ENCODE measurements at regions not wholly inside any gene's neighbourhood (a gene's known extent, or its start where the extent isn't known, plus 50 kb on each side); places are given as distances from the start of the nearest gene placed in this dataset.
"Not testable (repeated sequence)": the region's sequence is repeated elsewhere in the genome, so short reads cannot be mapped to it uniquely, and the experiment has no call there.

DNA sequence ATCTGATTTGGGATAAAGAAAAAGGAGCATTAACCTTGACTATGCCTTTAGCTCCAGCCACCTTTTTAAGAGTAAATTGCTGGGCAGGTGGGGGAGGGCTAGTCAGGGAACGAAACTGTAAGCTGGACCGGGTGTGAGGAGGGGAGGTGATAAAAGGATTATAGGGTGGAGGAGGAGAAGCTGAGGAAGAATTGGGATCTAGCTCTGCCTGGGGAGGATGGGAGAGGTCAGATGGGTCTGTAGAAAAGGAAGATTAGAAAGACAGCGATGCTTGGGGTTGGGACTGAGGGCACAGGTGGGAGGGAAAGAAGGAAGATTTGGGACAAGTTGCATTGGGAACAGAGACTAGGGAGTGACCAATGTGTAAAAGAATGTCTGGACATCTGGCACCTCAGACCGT, 772.4 kb upstream of the KIRREL3 start:
- not testable (repeated sequence) for H3K9me3 Mint-ChIP-seq; DNase-seq; ATAC-seq (replicated peaks); H3K4me1 Mint-ChIP-seq; H3K27ac Mint-ChIP-seq; H3K36me3 Mint-ChIP-seq; H3K4me3 Mint-ChIP-seq; H3K27me3 Mint-ChIP-seq

DNA sequence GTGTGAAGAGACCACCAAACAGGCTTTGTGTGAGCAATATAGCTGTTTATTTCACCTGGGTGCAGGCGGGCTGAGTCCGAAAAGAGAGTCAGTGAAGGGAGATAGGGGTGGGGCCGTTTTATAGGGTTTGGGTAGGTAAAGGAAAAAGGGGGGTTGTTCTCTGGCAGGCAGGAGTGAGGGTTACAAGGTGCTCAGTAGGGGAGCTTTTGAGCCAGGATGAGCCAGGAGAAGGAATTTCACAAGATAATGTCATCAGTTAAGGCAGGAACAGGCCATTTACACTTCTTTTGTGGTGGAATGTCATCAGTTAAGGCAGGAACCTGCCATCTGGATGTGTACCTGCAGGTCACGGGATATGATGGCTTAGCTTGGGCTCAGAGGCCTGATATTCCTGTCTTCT, 768.4 kb upstream of the KIRREL3 start:
- H3K4me3 Mint-ChIP-seq; H3K9me3 Mint-ChIP-seq; H3K36me3 Mint-ChIP-seq; DNase-seq; H3K27ac Mint-ChIP-seq; H3K27me3 Mint-ChIP-seq; ATAC-seq (replicated peaks); H3K4me1 Mint-ChIP-seq: not testable (repeated sequence)

DNA sequence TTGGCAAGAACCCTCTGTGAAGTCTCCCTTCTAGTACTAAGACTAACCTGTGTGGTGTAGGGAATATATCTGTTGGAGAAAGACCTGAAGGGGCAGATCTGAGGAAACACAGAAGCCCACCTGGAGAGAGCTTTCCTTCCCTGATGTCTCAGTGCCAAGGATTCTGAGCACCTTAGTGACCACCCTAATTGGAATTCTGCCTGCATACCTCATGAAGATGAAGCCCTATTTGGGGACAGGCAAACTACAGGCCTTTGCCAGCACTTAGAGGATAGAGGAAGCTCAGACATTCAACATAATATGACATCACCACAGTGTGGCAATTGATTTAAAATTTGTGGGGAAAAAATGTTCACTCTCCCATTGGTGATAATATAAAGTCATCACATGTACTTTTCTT, 766.2 kb upstream of the KIRREL3 start:
- Mint-ChIP-seq H3K27me3 (no peaks in the 10 kb centered on the region), H3K9me3 (peaks cover 0 to 3% of the 10 kb centered on the region in 2 donors), H3K4me1 (no peaks in the 10 kb centered on the region), H3K4me3 (no peak overlapping the region), H3K36me3 (no peaks in the 10 kb centered on the region), H3K27ac (no peak overlapping the region)
- ATAC-seq (replicated peaks) (no peak), DNase-seq (no peak)

DNA sequence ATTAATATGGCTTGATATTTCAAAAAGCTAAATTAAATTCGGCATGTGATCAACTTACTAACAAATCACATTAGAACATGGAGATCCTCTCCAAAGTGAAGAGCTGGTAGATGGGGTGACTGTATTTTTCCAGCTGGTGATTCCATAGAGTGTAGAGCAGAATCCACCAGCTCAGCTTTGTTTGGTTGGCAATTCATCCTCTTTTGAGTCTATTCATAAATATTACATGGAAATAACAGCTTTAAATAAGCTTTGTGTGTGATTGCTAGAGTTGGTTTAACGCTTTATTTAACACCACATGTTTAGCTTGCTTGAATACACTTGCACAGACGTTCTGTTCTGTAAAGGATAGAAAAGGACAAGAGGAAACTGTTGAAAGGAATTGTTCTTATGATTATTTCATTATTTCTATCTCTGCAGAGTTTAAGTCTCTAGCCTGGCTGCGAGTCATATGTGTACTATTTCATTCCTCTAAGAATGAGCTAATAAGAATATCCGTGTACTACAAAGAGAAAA, 738.3 kb upstream of the KIRREL3 start:
- no peaks in the 10 kb centered on the region for H3K36me3 Mint-ChIP-seq
- DNase-seq = no peak
- no peaks in the 10 kb centered on the region for H3K4me1 Mint-ChIP-seq
- H3K9me3 Mint-ChIP-seq = no peaks in the 10 kb centered on the region
- no peak overlapping the region for H3K27ac Mint-ChIP-seq
- ATAC-seq (replicated peaks) = no peak
- H3K27me3 Mint-ChIP-seq = no peaks in the 10 kb centered on the region
- H3K4me3 Mint-ChIP-seq = no peak overlapping the region

DNA sequence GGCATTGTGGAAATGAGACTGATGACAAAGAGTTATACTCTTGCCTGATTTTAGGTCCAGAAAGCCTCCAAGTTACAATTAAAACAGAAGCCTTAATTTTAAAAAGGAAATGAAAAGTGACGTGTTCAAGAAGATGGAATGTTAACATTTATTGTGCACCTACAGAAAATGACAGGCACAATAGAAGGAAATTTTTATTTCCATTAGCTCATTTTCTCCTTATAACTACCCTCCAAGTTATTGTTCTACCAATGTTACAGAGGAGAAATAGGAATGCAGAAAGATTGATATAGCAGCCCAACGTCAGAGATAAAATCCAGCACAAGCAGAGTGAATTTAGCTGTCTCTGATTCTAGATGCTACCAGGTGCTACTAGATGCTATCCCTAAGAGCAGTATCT, 736.9 kb upstream of the KIRREL3 start:
- Mint-ChIP-seq H3K4me1 (no peaks in the 10 kb centered on the region), H3K9me3 (no peaks in the 10 kb centered on the region), H3K36me3 (no peaks in the 10 kb centered on the region), H3K27me3 (no peaks in the 10 kb centered on the region), H3K4me3 (no peak overlapping the region), H3K27ac (no peak overlapping the region)
- DNase-seq (no peak), ATAC-seq (replicated peaks) (no peak)

DNA sequence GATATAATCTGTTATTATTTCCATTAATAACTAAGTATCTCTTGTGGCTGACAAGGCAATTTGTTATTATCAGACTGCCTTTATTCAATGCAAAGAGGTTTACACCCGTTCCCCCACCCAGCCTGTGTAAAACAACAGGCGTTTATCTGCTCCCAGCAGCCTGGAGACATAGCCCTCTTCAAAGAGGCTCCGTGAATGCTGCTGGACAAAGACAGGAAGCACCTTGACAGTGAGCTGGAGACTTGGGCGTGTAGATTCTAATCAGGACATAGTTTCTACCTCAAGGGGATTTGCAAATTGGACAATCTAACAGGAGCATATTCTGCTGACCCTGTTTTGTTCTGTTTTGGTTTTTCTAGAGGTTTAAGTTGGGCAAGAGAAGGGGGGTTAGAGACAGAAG, 733.0 kb upstream of the KIRREL3 start:
- Mint-ChIP-seq H3K4me3 (no peak overlapping the region), H3K36me3 (no peaks in the 10 kb centered on the region), H3K4me1 (no peaks in the 10 kb centered on the region), H3K27me3 (no peaks in the 10 kb centered on the region), H3K27ac (no peak overlapping the region), H3K9me3 (no peaks in the 10 kb centered on the region)
- ATAC-seq (replicated peaks) (no peak), DNase-seq (no peak)

DNA sequence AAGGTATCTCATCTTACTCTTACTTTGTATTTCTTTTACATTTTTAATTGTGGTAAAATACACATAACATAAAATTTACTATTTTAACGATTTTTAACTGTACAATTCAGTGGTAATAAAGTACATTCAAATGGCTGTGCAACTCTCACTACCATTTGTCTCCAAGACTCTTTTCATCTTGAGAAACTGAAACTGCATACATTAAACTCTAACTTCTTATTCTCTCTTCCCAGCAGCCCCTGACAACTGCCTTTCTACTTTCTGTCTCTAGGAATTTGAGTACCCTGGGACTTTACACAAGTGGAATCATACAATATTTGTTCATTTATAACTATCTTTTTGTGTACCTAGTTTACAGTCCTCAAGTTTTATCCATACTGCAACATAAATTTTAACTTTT, 725.8 kb upstream of the KIRREL3 start:
- Mint-ChIP-seq H3K4me3 (no peak overlapping the region), H3K27ac (no peak overlapping the region), H3K4me1 (no peaks in the 10 kb centered on the region), H3K9me3 (peaks cover 2 to 6% of the 10 kb centered on the region in 2 donors), H3K27me3 (no peaks in the 10 kb centered on the region), H3K36me3 (no peaks in the 10 kb centered on the region)
- ATAC-seq (replicated peaks) = no peak
- no peak for DNase-seq

DNA sequence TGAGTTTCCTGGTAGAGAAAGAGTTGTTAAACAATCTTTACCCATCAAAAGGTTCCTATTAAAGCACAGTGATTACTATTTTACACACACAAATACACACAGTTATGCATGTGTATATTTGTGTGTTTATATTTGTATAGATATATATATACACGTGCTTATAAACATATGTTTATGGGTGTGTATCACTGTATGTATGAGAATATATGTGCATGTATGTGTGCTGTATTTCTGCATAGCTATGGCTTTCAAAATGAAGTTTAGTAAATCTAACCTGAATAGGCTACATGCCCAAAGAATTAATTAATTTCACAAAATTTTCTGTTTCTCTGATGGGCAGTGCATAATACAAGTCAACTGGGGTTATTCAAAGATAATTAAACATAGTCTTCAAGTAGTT, 723.1 kb upstream of the KIRREL3 start:
- Mint-ChIP-seq H3K9me3 (peaks cover 2 to 6% of the 10 kb centered on the region in 2 donors), H3K36me3 (no peaks in the 10 kb centered on the region), H3K27ac (no peak overlapping the region), H3K4me1 (no peaks in the 10 kb centered on the region), H3K27me3 (no peaks in the 10 kb centered on the region), H3K4me3 (no peak overlapping the region)
- ATAC-seq (replicated peaks) (no peak), DNase-seq (no peak)

DNA sequence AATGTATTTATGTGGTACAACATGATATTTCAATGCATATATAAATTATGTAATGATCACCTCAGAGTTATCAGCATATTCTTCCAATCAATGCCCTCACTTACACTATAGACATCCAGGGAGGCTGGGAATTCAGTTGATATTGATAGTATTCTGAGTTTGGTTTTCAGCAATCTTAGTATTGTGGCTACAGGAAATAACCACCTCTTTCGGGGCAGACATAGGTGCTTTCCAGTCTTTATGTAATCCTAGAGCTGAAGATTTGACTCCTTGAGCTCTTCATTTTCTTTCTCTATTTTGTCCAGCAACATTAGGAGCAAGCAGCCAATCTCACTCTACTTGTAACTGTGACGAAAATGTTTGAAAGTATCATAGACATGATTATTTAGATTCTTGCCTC, 712.7 kb upstream of the KIRREL3 start:
- no peak overlapping the region for H3K27ac Mint-ChIP-seq
- H3K36me3 Mint-ChIP-seq = no peaks in the 10 kb centered on the region
- H3K27me3 Mint-ChIP-seq = no peaks in the 10 kb centered on the region
- H3K9me3 Mint-ChIP-seq = peaks cover 0 to 3% of the 10 kb centered on the region in 2 donors
- no peak overlapping the region for H3K4me3 Mint-ChIP-seq
- DNase-seq = no peak
- ATAC-seq (replicated peaks) = no peak
- no peaks in the 10 kb centered on the region for H3K4me1 Mint-ChIP-seq

DNA sequence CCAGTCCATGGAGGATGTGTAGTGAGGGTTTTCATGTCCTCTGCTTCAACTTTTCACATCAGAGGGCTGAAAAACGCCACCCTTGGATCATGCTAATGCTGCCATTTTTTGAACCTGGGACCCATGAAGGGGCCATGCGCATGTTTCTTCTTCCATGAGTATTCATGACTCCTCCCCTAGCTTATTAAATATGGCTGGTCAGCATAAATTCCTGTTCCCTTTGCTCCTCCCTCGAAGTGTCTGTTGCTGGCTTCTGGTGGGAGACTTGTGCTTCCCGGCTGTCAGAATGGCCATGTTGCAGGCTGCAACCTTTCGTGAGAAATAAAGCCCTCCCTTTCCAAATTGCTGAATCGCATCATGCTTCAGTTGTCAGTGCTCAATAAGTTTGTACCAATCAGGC, 711.2 kb upstream of the KIRREL3 start:
- H3K27me3 Mint-ChIP-seq = no peaks in the 10 kb centered on the region
- H3K27ac Mint-ChIP-seq = no peak overlapping the region

DNA sequence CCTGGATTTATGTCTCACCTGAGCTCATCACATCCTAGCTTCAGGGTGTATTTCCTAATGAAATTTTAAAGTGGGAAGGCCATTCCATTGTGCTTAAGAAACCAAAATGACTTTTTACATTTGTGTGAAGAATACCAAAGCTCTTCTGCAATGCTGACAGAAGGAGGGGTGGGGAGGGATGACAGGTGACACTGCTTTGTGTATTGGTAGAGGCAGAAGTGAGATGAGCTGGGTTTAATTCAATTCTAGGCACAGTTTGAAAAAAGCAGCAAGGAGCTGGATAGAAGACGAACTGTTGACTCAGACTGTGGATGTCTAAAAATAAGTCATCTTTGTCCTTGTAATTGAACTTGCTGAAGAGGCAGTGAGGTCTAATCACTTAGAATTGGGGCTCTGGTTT, 710.3 kb upstream of the KIRREL3 start:
- Mint-ChIP-seq H3K36me3 (no peaks in the 10 kb centered on the region), H3K4me3 (no peak overlapping the region), H3K27me3 (no peaks in the 10 kb centered on the region), H3K9me3 (peaks cover 0 to 3% of the 10 kb centered on the region in 2 donors), H3K27ac (no peak overlapping the region), H3K4me1 (no peaks in the 10 kb centered on the region)
- DNase-seq (no peak), ATAC-seq (replicated peaks) (no peak)

More for the DNA sequence above, 711.2 kb upstream of the KIRREL3 start:
- Mint-ChIP-seq H3K9me3 (peaks cover 0 to 3% of the 10 kb centered on the region in 2 donors), H3K4me1 (no peaks in the 10 kb centered on the region), H3K36me3 (no peaks in the 10 kb centered on the region), H3K4me3 (no peak overlapping the region)
- ATAC-seq (replicated peaks) (no peak), DNase-seq (no peak)

DNA sequence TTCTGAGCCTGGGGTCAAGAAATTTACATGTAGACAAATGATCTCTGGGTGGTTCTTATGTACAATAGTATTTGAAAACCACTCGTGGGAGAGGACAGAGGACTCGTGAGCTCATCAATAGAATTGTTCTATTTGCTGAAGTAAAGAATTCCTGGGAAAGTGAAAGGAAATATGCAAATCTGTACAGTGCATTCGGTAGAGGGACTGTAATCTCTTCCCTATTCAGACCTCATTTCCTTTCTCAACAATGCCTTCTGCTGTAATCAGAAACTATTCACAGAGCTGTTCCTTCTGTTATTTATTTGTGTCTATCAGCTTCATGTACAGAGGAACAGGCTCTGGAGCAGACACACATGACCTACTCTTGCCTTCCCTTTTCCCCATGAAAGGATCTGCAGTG, 709.4 kb upstream of the KIRREL3 start:
- peaks cover 0 to 3% of the 10 kb centered on the region in 2 donors for H3K9me3 Mint-ChIP-seq
- H3K4me1 Mint-ChIP-seq = no peaks in the 10 kb centered on the region
- H3K36me3 Mint-ChIP-seq = no peaks in the 10 kb centered on the region
- no peak for ATAC-seq (replicated peaks)
- no peaks in the 10 kb centered on the region for H3K27me3 Mint-ChIP-seq
- no peak overlapping the region for H3K4me3 Mint-ChIP-seq
- DNase-seq = no peak
- H3K27ac Mint-ChIP-seq = no peak overlapping the region

DNA sequence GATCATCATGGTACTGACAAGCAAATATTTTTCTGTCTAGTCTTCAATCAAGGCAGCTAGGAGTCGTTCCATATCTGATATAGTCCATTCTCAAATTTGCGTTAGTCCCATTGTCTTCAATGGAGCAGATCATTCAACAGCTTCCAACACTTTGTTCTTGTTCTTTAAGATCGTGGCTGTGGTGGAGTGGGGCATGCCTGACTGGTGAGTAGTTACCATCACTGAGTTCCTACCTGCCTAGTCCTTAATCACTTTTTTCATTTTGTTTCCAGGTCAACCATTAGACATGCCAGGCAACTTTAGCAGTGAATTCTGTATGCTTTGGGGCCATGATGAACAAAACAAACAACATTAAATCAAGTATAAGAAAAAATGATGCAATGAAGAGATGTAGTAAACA, 693.1 kb upstream of the KIRREL3 start:
- H3K27ac Mint-ChIP-seq = no peak overlapping the region
- H3K27me3 Mint-ChIP-seq = no peaks in the 10 kb centered on the region
- H3K4me3 Mint-ChIP-seq = no peak overlapping the region
- H3K4me1 Mint-ChIP-seq = no peaks in the 10 kb centered on the region
- peaks cover 3 to 13% of the 10 kb centered on the region in 2 donors for H3K9me3 Mint-ChIP-seq
- ATAC-seq (replicated peaks) = no peak
- no peak for DNase-seq
- H3K36me3 Mint-ChIP-seq = no peaks in the 10 kb centered on the region

DNA sequence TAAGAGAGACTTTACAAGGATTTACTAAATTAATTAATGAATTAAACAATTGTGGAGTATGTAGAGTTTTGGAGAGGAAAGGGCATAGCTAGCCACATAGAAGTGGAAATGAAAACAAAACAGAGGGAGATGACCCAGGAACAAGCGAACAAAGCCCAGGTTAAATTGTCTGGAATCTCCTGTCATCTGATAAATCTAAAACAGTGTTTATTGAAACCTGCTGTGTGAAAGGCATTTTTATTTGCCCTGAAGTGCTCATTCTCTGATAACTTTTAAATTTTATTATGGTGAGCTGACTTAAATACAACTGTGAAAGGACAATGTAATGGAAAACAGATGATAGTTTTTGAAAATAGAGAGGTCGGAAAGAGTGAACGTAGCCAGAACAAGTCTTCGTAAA, 682.8 kb upstream of the KIRREL3 start:
- Mint-ChIP-seq H3K27ac (no peak overlapping the region), H3K4me3 (no peak overlapping the region), H3K27me3 (no peaks in the 10 kb centered on the region), H3K36me3 (no peaks in the 10 kb centered on the region), H3K9me3 (peaks cover 1 to 4% of the 10 kb centered on the region in 2 donors), H3K4me1 (no peaks in the 10 kb centered on the region)
- DNase-seq (no peak), ATAC-seq (replicated peaks) (no peak)

DNA sequence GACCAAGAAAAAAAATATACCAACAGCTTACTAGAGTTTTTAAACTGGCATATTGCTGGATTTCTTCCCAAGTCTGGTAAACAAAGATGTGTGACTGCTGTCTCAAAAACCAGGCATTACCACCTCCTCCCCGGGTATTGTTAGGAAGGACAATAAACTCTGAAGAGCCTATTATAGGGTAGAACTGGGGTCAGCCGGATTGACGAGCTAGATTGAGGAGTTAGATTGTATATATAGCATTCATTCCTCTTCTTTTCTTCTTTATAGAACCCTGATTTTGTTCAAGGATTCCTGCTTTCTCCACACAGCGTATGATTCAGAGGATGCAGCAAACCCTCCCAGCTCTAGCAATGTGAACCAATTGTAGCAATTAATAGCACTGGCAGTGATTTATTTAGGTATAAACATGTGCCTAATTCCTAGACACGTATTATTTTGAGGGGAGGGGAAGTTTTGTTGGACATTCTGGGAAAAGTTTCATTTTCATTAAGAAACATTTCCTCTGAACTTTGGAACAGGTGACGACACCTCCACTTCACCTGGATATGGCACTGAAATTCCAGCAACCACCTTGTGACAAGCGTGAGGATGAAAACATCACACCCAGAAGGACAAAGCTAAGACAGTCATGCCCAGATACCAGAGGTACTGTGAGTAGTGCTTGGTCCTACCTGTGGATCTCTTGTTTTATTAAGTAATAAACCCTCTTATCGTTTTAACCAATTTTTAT, 679.4 kb upstream of the KIRREL3 start:
- no peaks in the 10 kb centered on the region for H3K27me3 Mint-ChIP-seq
- H3K36me3 Mint-ChIP-seq = no peaks in the 10 kb centered on the region
- no peak overlapping the region for H3K4me3 Mint-ChIP-seq
- H3K27ac Mint-ChIP-seq = no peak overlapping the region
- H3K9me3 Mint-ChIP-seq = peaks cover 1 to 4% of the 10 kb centered on the region in 2 donors
- no peak for DNase-seq
- no peak for ATAC-seq (replicated peaks)
- H3K4me1 Mint-ChIP-seq = no peaks in the 10 kb centered on the region
